Liver (tissue), 8 donors: ENCODE measurements at regions not wholly inside any gene's neighbourhood (a gene's known extent, or its start where the extent isn't known, plus 50 kb on each side); places are given as distances from the start of the nearest gene placed in this dataset.

Experiments used
- DNase-seq: peaks from one replicate; pipeline ENCODE4 v3.0.0-alpha.2; 2017; ENCODE audit warnings: low spot score
- H3K27ac ChIP-seq, 2 donors: one replicate each; pipeline ENCODE4 v1.7.0; 2013; ENCODE audit warnings: inconsistent platforms in 2 of 2, low read length in 2 of 2, control low read depth in 1 of 2, low read depth in 1 of 2, mild to moderate bottlenecking in 1 of 2
- H3K27me3 ChIP-seq, 4 donors: one replicate each; pipeline versions ENCODE4 v1.6.1 to v1.7.0; 2013; ENCODE audit warnings: low read length in 3 of 4, inconsistent platforms in 1 of 4, mild to moderate bottlenecking in 1 of 4, moderate library complexity in 1 of 4; ENCODE audit not compliant: control insufficient read depth in 4 of 4, insufficient read depth in 4 of 4
- H3K36me3 ChIP-seq, 4 donors: one replicate each; pipeline versions ENCODE4 v1.6.1 to v1.7.0; 2013; ENCODE audit warnings: low read length in 3 of 4, mild to moderate bottlenecking in 3 of 4, low read depth in 1 of 4, moderate library complexity in 1 of 4; ENCODE audit not compliant: control insufficient read depth in 4 of 4, insufficient read depth in 3 of 4
- H3K4me1 ChIP-seq, 4 donors: one replicate each; pipeline versions ENCODE4 v1.6.1 to v1.7.0; 2013; ENCODE audit warnings: low read length in 3 of 4, mild to moderate bottlenecking in 3 of 4, moderate library complexity in 1 of 4; ENCODE audit not compliant: control insufficient read depth in 4 of 4, insufficient read depth in 4 of 4
- H3K4me3 ChIP-seq, 3 donors: one replicate each; pipeline versions ENCODE4 v1.6.1 to v1.7.0; 2013; ENCODE audit warnings: low read length in 3 of 3, control low read depth in 1 of 3, low read depth in 1 of 3, mild to moderate bottlenecking in 1 of 3
- H3K9ac ChIP-seq, 2 donors: one replicate each; pipeline ENCODE4 v1.7.0; 2013; ENCODE audit warnings: low read length in 2 of 2, mild to moderate bottlenecking in 2 of 2, moderate library complexity in 2 of 2, control low read depth in 1 of 2, low read depth in 1 of 2
- H3K9me3 ChIP-seq, 4 donors: one replicate each; pipeline versions ENCODE4 v1.6.1 to v1.7.0; 2013; ENCODE audit warnings: low read length in 3 of 4; ENCODE audit not compliant: control insufficient read depth in 4 of 4
- ATF3 ChIP-seq: IDR thresholded peaks from 2 replicates; pipeline ENCODE4 v1.6.1; 2016; ENCODE audit warnings: antibody characterized with exemption
- CTCF ChIP-seq: fragments of 150-350 bp; IDR thresholded peaks from 2 replicates; pipeline ENCODE4 v1.5.1; 2017; ENCODE audit warnings: improper control_type of control experiment, low read depth, low read length; ENCODE audit not compliant: missing input control
- FOXA1 ChIP-seq: IDR thresholded peaks from 2 replicates; pipeline ENCODE4 v1.6.1; 2016; ENCODE audit warnings: antibody characterized with exemption
- FOXA2 ChIP-seq: IDR thresholded peaks from 2 replicates; pipeline ENCODE4 v1.6.1; 2016; ENCODE audit warnings: antibody characterized with exemption
- GABPA ChIP-seq, 2 donors: IDR thresholded peaks in 1 of 2; conservative IDR thresholded peaks in 1 of 2; 2 replicates each; pipeline ENCODE4 v1.6.1; 2016; ENCODE audit warnings: antibody characterized with exemption in 2 of 2, mild to moderate bottlenecking in 1 of 2, moderate library complexity in 1 of 2
- HNF4A ChIP-seq, 2 donors: conservative IDR thresholded peaks; 2 replicates each; pipeline ENCODE4 v1.6.1; 2016; ENCODE audit warnings: antibody characterized with exemption in 2 of 2, mild to moderate bottlenecking in 2 of 2
- HNF4G ChIP-seq: IDR thresholded peaks from 2 replicates; pipeline ENCODE4 v1.6.1; 2016; ENCODE audit warnings: antibody characterized with exemption
- JUND ChIP-seq, 2 donors: IDR thresholded peaks; 2 replicates each; pipeline ENCODE4 v1.6.1; 2016; ENCODE audit warnings: antibody characterized with exemption in 2 of 2
- MAX ChIP-seq: IDR thresholded peaks from 2 replicates; pipeline ENCODE4 v1.6.1; 2016; ENCODE audit warnings: antibody characterized with exemption
- NR2F2 ChIP-seq: IDR thresholded peaks from 2 replicates; pipeline ENCODE4 v1.6.1; 2016; ENCODE audit warnings: antibody characterized with exemption
- RAD21 ChIP-seq, 2 donors: IDR thresholded peaks; 2 replicates each; pipeline ENCODE4 v1.6.1; 2016; ENCODE audit warnings: antibody characterized with exemption in 2 of 2, mild to moderate bottlenecking in 2 of 2
- RXRA ChIP-seq, 2 donors: IDR thresholded peaks; 2 replicates each; pipeline ENCODE4 v1.6.1; 2017 to 2018; ENCODE audit warnings: antibody characterized with exemption in 2 of 2, mild to moderate bottlenecking in 1 of 2
- SP1 ChIP-seq: IDR thresholded peaks from 2 replicates; pipeline ENCODE4 v1.6.1; 2018; ENCODE audit warnings: antibody characterized with exemption, mild to moderate bottlenecking
- TAF1 ChIP-seq: conservative IDR thresholded peaks from 2 replicates; pipeline ENCODE4 v1.6.1; 2016; ENCODE audit warnings: antibody characterized with exemption, mild to moderate bottlenecking
- YY1 ChIP-seq: IDR thresholded peaks from 2 replicates; pipeline ENCODE4 v1.6.1; 2016; ENCODE audit warnings: antibody characterized with exemption, mild to moderate bottlenecking
- ZBTB33 ChIP-seq: IDR thresholded peaks from 2 replicates; pipeline ENCODE4 v1.6.1; 2016; ENCODE audit warnings: antibody characterized with exemption
- WGBS: extraction: QIAGEN DNeasy Blood & Tissue Kit; methylation state at CpG from one replicate; pipeline ENCODE4 v1.1.7; 2013; 5-methylcytosine and 5-hydroxymethylcytosine counted together
- donor health status: healthy.
- donor health status: healthy.
- donor health status: healthy.
- donor health status: healthy.
- donor health status: healthy.

- Histone ChIP-seq H3K36me3 (no peaks in the 10 kb centered on the region), H3K9ac (no peak overlapping the region), H3K4me1 (no peaks in the 10 kb centered on the region), H3K27me3 (peaks cover 0 to 3% (median 0%) of the 10 kb centered on the region in 4 donors), H3K9me3 (no peaks in the 10 kb centered on the region), H3K4me3 (no peak overlapping the region), H3K27ac (no peak overlapping the region)
- WGBS = 74% methylated on average over 8 of the region's 8 CpGs
- DNase-seq = no peak
- TF ChIP-seq FOXA2 = no peak
Measured at GRCh38 chr2:219699440-219699821, 72.0 kb downstream of the SLC4A3 start.

- DNase-seq = no peak
- Histone ChIP-seq H3K36me3 (no peaks in the 10 kb centered on the region), H3K27ac (no peak overlapping the region), H3K4me1 (no peaks in the 10 kb centered on the region), H3K9me3 (no peaks in the 10 kb centered on the region), H3K27me3 (peaks cover 0 to 3% (median 0%) of the 10 kb centered on the region in 4 donors), H3K4me3 (no peak overlapping the region), H3K9ac (no peak overlapping the region)
- TF ChIP-seq RXRA (IDR thresholded peaks at IDR 0.05) = no peak
- no peak for TF ChIP-seq ZBTB33
- no peak for TF ChIP-seq HNF4G
- TF ChIP-seq GABPA (IDR thresholded peaks at IDR 0.05 in 1 of 2, conservative IDR thresholded peaks at IDR 0.05 in 1 of 2) = no peak
- TF ChIP-seq NR2F2 = no peak
- no peak for TF ChIP-seq CTCF
- 73% methylated on average over 8 of the region's 8 CpGs for WGBS
Measured at GRCh38 chr2:219701847-219702634, 74.6 kb downstream of the SLC4A3 start.

- Histone ChIP-seq H3K4me1 (no peaks in the 10 kb centered on the region), H3K27ac (no peak overlapping the region), H3K9ac (no peak overlapping the region), H3K4me3 (no peak overlapping the region), H3K36me3 (no peaks in the 10 kb centered on the region), H3K9me3 (no peaks in the 10 kb centered on the region), H3K27me3 (peaks cover 0 to 3% (median 0%) of the 10 kb centered on the region in 4 donors)
- DNase-seq = no peak
- TF ChIP-seq NR2F2 = no peak
- no peak for TF ChIP-seq TAF1
- no peak for TF ChIP-seq FOXA2
- TF ChIP-seq MAX = no peak
- no peak for TF ChIP-seq HNF4A (conservative IDR thresholded peaks at IDR 0.05)
- no peak for TF ChIP-seq FOXA1
- no peak for TF ChIP-seq YY1
- no peak for TF ChIP-seq ATF3
- no peak for TF ChIP-seq JUND (IDR thresholded peaks at IDR 0.05)
- TF ChIP-seq HNF4G = no peak
- no peak for TF ChIP-seq SP1
- no peak for TF ChIP-seq GABPA (IDR thresholded peaks at IDR 0.05 in 1 of 2, conservative IDR thresholded peaks at IDR 0.05 in 1 of 2)
- no peak for TF ChIP-seq RAD21 (IDR thresholded peaks at IDR 0.05)
- TF ChIP-seq RXRA (IDR thresholded peaks at IDR 0.05) = no peak
- 49% methylated on average over 7 of the region's 7 CpGs for WGBS
Measured at GRCh38 chr2:219702796-219703545, 75.5 kb downstream of the SLC4A3 start.
